GM12878 (cell line): ENCODE measurements at regions not wholly inside any gene's neighbourhood (a gene's known extent, or its start where the extent isn't known, plus 50 kb on each side); places are given as distances from the start of the nearest gene placed in this dataset.

ENCODE experiments used
- ATAC-seq: fragments of 200-7000 bp; cut with Tn5 transposase; 3 replicates; pipeline ENCODE4 v1.9.1; 2020; ENCODE audit warnings: mild to moderate bottlenecking, moderate library complexity
- BruUV-seq: library from RNA; stranded (reverse); fragments of 400-500 nt; replicated peaks from 2 replicates; lab custom pipeline; 2021; lab: Mats Ljungman, UMichigan
- CTCF ChIA-PET: fragments of 300-600 bp; sonication (Branson Sonifier 250); formaldehyde crosslinking; extraction: SDS; loops from one replicate; lab custom pipeline; 2021; ENCODE audit warnings: inconsistent platforms; lab: Yijun Ruan, JAX
- POLR2A ChIA-PET: fragments of 350-600 bp; formaldehyde crosslinking; extraction: SDS; loops from one replicate; lab custom pipeline; 2021; ENCODE audit warnings: inconsistent platforms; lab: Charles Lee
- RAD21 ChIA-PET: fragments of 300-600 bp; sonication (Branson Sonifier 250); formaldehyde crosslinking; loops from one replicate; lab custom pipeline; 2023; ENCODE audit warnings: antibody characterized with exemption; ENCODE audit not compliant: unreplicated experiment; lab: Charles Lee
- SMC1A ChIA-PET: fragments of 300-600 bp; sonication (Branson Sonifier 250); formaldehyde crosslinking; loops from one replicate; lab custom pipeline; 2023; ENCODE audit not compliant: unreplicated experiment, uncharacterized antibody; lab: Charles Lee
- DNase-seq: peaks from one replicate; pipeline ENCODE4 v3.0.0-alpha.2; 2011; ENCODE audit warnings: low read depth, low spot score
- FAIRE-seq: peaks from 3 replicates; lab custom pipeline; 2011; peaks lifted over from hg19 to GRCh38; lab: Jason Lieb, UNC
- H2AFZ ChIP-seq: 2 replicates; pipeline ENCODE4 v1.6.0; 2011; ENCODE audit warnings: low read depth, low read length, control low read depth; ENCODE audit not compliant: control insufficient read depth
- H3K27ac ChIP-seq: 2 replicates; pipeline ENCODE4 v1.5.1; 2011; ENCODE audit warnings: control low read depth; ENCODE audit not compliant: control insufficient read depth, insufficient read depth
- H3K27me3 ChIP-seq, 2 experiments: replicated peaks in 1 of 2; 2 replicates each; pipeline versions ENCODE4 v1.6.0 to v1.6.1; 2011; ENCODE audit warnings: low read length in 1 of 2; ENCODE audit not compliant: control insufficient read depth in 2 of 2, insufficient read depth in 2 of 2
- H3K36me3 ChIP-seq, 2 experiments: 2 replicates each; pipeline ENCODE4 v1.5.1; 2011; ENCODE audit warnings: low read length in 1 of 2; ENCODE audit not compliant: control insufficient read depth in 2 of 2, insufficient read depth in 2 of 2
- H3K4me1 ChIP-seq: 2 replicates; pipeline ENCODE4 v1.6.1; 2011; ENCODE audit warnings: mild to moderate bottlenecking, low read length, moderate library complexity, mixed read lengths; ENCODE audit not compliant: control insufficient read depth, insufficient read depth
- H3K4me2 ChIP-seq: 2 replicates; pipeline ENCODE4 v1.6.0; 2011; ENCODE audit warnings: control low read depth; ENCODE audit not compliant: control insufficient read depth, insufficient read depth
- H3K4me3 ChIP-seq: fragments of 200-600 bp; sonication (generic); 2 replicates; pipeline ENCODE4 v1.5.1; 2016
- H3K79me2 ChIP-seq: 2 replicates; pipeline ENCODE4 v1.6.0; 2011; ENCODE audit warnings: low read length; ENCODE audit not compliant: control insufficient read depth, insufficient read depth
- H3K9ac ChIP-seq: 2 replicates; pipeline ENCODE4 v1.8.0; 2011; ENCODE audit warnings: low read length, control low read depth, mixed read lengths; ENCODE audit not compliant: control insufficient read depth, insufficient read depth
- H3K9me3 ChIP-seq: replicated peaks from 3 replicates; pipeline ENCODE4 v1.5.1; 2011; ENCODE audit warnings: mild to moderate bottlenecking, low read length; ENCODE audit not compliant: control insufficient read depth, insufficient read depth
- H4K20me1 ChIP-seq: 2 replicates; pipeline ENCODE4 v1.6.0; 2011; ENCODE audit not compliant: control insufficient read depth, insufficient read depth
- FOS ChIP-seq: IDR thresholded peaks from 3 replicates; pipeline ENCODE4 v1.6.1; 2011; ENCODE audit warnings: borderline replicate concordance; ENCODE audit not compliant: insufficient read length; ENCODE audit errors: extremely low read depth
- GATAD2B ChIP-seq: fragments of 450-650 bp; conservative IDR thresholded peaks from 2 replicates; pipeline ENCODE4 v1.6.1; 2017; ENCODE audit warnings: low read depth, mild to moderate bottlenecking, moderate library complexity
- HDAC2 ChIP-seq: fragments of 200-600 bp; sonication (generic); IDR thresholded peaks from 2 replicates; pipeline ENCODE4 v1.6.1; 2017
- MYC ChIP-seq: IDR thresholded peaks from 2 replicates; pipeline ENCODE4 v1.6.1; 2011; ENCODE audit warnings: mild to moderate bottlenecking, low read length, moderate library complexity, inconsistent platforms; ENCODE audit not compliant: insufficient read depth, insufficient replicate concordance, insufficient read length, severe bottlenecking
- NFXL1 ChIP-seq: fragments of 450-650 bp; IDR thresholded peaks from 2 replicates; pipeline ENCODE4 v1.6.1; 2017; ENCODE audit warnings: antibody characterized with exemption, mild to moderate bottlenecking, borderline replicate concordance
- RELA ChIP-seq: fragments of 450-650 bp; IDR thresholded peaks from 2 replicates; pipeline ENCODE4 v1.8.0; 2014; ENCODE audit warnings: borderline replicate concordance; ENCODE audit not compliant: partially characterized antibody
- SRF ChIP-seq, 2 experiments: IDR thresholded peaks; 2 replicates each; pipeline ENCODE4 v1.6.1; 2011; ENCODE audit warnings: low read depth in 2 of 2, low read length in 2 of 2, mild to moderate bottlenecking in 1 of 2, moderate library complexity in 1 of 2
- STAT1 ChIP-seq: fragments of 450-650 bp; conservative IDR thresholded peaks from 2 replicates; pipeline ENCODE4 v1.6.1; 2014; ENCODE audit warnings: antibody characterized with exemption, mild to moderate bottlenecking
- TARDBP ChIP-seq: IDR thresholded peaks from 2 replicates; pipeline ENCODE4 v1.6.1; 2016; ENCODE audit warnings: borderline replicate concordance
- TCF3 ChIP-seq: IDR thresholded peaks from 2 replicates; pipeline ENCODE4 v1.6.1; 2012; ENCODE audit warnings: low read depth, mild to moderate bottlenecking, low read length, borderline replicate concordance; ENCODE audit not compliant: insufficient read depth
- ZNF24 ChIP-seq: fragments of 450-650 bp; IDR thresholded peaks from 2 replicates; pipeline ENCODE4 v1.6.1; 2017; ENCODE audit warnings: antibody characterized with exemption, mild to moderate bottlenecking
- WGBS: methylation state at CpG from one replicate; pipeline ENCODE4 v1.1.6; 2016; ENCODE audit warnings: low lambda C conversion rate; ENCODE audit not compliant: insufficient replicate concordance, insufficient coverage; ENCODE audit errors: missing lambda C conversion rate; 5-methylcytosine and 5-hydroxymethylcytosine counted together
- in situ Hi-C: fragments of 300-500 bp; cut with MboI; formaldehyde crosslinking; loops from 9 replicates; pipeline ENCODE4 v1.14.3; 2018; ENCODE audit warnings: mixed read lengths
- intact Hi-C: fragments of 100-400 bp; cut with micrococcal nuclease; formaldehyde crosslinking; loops from one replicate; pipeline ENCODE4 v1.14.2; 2022; ENCODE audit not compliant: unreplicated experiment
- TF ChIP-seq, protein P1 (sequence below): fragments of 450-650 bp; conservative IDR thresholded peaks from 2 replicates; pipeline ENCODE4 v1.6.1; 2017; ENCODE audit warnings: mild to moderate bottlenecking, moderate library complexity
- TF ChIP-seq, protein P2 (sequence below): fragments of 450-650 bp; IDR thresholded peaks from 2 replicates; pipeline ENCODE4 v1.6.1; 2016; ENCODE audit warnings: mild to moderate bottlenecking, moderate library complexity, borderline replicate concordance
- TF ChIP-seq, protein P3 (sequence below): fragments of 450-650 bp; IDR thresholded peaks from 2 replicates; pipeline ENCODE4 v1.6.1; 2016; ENCODE audit warnings: mild to moderate bottlenecking

DNA sequence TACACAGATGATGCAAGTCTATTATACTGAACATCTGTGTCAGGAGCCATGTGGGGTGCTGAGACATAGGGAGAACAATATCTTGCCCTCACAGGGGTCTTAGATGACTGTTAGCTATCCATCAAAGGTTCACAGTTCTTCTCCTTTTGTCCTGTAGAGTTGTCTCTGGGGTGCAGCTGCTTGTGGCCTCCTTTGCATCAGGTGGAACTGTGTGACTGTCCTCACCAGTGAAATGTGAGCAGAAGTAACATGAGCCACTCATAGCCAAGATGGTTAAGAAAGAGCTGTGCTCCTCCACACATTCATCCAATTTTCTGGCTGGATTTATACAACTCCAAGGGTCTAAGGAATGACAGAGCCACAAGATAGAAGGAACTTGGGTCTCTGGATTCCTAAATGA lies 56.0 kb upstream of the ST8SIA3 start (continued):
- TF ChIP-seq, protein P1, sequence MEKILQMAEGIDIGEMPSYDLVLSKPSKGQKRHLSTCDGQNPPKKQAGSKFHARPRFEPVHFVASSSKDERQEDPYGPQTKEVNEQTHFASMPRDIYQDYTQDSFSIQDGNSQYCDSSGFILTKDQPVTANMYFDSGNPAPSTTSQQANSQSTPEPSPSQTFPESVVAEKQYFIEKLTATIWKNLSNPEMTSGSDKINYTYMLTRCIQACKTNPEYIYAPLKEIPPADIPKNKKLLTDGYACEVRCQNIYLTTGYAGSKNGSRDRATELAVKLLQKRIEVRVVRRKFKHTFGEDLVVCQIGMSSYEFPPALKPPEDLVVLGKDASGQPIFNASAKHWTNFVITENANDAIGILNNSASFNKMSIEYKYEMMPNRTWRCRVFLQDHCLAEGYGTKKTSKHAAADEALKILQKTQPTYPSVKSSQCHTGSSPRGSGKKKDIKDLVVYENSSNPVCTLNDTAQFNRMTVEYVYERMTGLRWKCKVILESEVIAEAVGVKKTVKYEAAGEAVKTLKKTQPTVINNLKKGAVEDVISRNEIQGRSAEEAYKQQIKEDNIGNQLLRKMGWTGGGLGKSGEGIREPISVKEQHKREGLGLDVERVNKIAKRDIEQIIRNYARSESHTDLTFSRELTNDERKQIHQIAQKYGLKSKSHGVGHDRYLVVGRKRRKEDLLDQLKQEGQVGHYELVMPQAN: no peak
- TF ChIP-seq SRF (IDR thresholded peaks at IDR 0.05; ENCODE audit: low read depth in 2 of 2, low read length in 2 of 2): no peak

DNA sequence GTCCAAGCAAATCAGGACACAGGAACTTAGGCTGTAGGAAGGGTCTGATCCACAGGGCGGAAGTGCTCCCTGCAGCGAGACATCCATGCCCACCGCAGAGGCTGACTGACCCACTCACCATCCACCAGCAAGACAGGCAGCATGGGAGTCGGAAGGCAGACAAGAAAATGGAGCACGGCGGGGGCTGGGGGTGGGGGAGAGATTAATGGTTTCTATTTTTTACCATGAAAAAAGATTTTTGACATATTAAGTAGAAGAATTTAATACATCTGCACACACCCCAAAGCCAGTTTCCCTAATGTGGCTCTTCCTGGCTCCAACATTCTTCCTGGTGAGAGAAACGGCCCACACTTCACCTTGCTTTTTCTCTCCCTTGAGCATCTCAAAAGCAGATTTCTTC lies 55.1 kb upstream of the ST8SIA3 start:
- RAD21 ChIA-PET: no interaction called here
- CTCF ChIA-PET: no interaction called here
- Histone ChIP-seq H4K20me1 (no peaks in the 10 kb centered on the region), H3K27ac (no peak overlapping the region), H3K9ac (no peak overlapping the region), H3K4me1 (no peaks in the 10 kb centered on the region), H3K4me3 (no peak overlapping the region), H3K79me2 (no peaks in the 10 kb centered on the region), H2AFZ (no peak overlapping the region), H3K9me3 (no peaks in the 10 kb centered on the region), H3K4me2 (no peak overlapping the region), H3K36me3 (no peaks in the 10 kb centered on the region), H3K27me3 (peaks cover 0 to 2% of the 10 kb centered on the region in 2 experiments; a peak in 2 of 4 replicates)
- POLR2A ChIA-PET: no interaction called here
- ATAC-seq (no peak), FAIRE-seq (no peak), DNase-seq (no peak)
- WGBS: 46% methylated on average over 7 of the region's 7 CpGs
- BruUV-seq: no TSS peak
- in situ Hi-C loops: no loop called here
- SMC1A ChIA-PET: no interaction called here
- intact Hi-C loops: no loop called here
- TF ChIP-seq HDAC2: no peak
- no peak for TF ChIP-seq GATAD2B
- no peak for TF ChIP-seq ZNF24
- TF ChIP-seq TARDBP: no peak
- TF ChIP-seq STAT1: no peak
- no peak for TF ChIP-seq MYC
- no peak for TF ChIP-seq SRF (IDR thresholded peaks at IDR 0.05; ENCODE audit: low read depth in 2 of 2, low read length in 2 of 2)
- TF ChIP-seq, protein P1: no peak
- TF ChIP-seq, protein P2, sequence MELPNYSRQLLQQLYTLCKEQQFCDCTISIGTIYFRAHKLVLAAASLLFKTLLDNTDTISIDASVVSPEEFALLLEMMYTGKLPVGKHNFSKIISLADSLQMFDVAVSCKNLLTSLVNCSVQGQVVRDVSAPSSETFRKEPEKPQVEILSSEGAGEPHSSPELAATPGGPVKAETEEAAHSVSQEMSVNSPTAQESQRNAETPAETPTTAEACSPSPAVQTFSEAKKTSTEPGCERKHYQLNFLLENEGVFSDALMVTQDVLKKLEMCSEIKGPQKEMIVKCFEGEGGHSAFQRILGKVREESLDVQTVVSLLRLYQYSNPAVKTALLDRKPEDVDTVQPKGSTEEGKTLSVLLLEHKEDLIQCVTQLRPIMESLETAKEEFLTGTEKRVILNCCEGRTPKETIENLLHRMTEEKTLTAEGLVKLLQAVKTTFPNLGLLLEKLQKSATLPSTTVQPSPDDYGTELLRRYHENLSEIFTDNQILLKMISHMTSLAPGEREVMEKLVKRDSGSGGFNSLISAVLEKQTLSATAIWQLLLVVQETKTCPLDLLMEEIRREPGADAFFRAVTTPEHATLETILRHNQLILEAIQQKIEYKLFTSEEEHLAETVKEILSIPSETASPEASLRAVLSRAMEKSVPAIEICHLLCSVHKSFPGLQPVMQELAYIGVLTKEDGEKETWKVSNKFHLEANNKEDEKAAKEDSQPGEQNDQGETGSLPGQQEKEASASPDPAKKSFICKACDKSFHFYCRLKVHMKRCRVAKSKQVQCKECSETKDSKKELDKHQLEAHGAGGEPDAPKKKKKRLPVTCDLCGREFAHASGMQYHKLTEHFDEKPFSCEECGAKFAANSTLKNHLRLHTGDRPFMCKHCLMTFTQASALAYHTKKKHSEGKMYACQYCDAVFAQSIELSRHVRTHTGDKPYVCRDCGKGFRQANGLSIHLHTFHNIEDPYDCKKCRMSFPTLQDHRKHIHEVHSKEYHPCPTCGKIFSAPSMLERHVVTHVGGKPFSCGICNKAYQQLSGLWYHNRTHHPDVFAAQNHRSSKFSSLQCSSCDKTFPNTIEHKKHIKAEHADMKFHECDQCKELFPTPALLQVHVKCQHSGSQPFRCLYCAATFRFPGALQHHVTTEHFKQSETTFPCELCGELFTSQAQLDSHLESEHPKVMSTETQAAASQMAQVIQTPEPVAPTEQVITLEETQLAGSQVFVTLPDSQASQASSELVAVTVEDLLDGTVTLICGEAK: no peak
- TF ChIP-seq RELA: no peak
- TF ChIP-seq FOS: no peak
- TF ChIP-seq TCF3: no peak
- TF ChIP-seq NFXL1: no peak
- TF ChIP-seq, protein P3, sequence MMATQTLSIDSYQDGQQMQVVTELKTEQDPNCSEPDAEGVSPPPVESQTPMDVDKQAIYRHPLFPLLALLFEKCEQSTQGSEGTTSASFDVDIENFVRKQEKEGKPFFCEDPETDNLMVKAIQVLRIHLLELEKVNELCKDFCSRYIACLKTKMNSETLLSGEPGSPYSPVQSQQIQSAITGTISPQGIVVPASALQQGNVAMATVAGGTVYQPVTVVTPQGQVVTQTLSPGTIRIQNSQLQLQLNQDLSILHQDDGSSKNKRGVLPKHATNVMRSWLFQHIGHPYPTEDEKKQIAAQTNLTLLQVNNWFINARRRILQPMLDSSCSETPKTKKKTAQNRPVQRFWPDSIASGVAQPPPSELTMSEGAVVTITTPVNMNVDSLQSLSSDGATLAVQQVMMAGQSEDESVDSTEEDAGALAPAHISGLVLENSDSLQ: no peak
